ENCODE measurements at regions not wholly inside any gene's neighbourhood (a gene's known extent, or its start where the extent isn't known, plus 50 kb on each side); places are given as distances from the start of the nearest gene placed in this dataset.

- Mint-ChIP-seq H3K36me3 (ENCODE audit: low read depth) (no peaks in the 10 kb centered on the region), H3K27me3 (ENCODE audit: insufficient read depth) (no peaks in the 10 kb centered on the region; the same call in 1 of the 2 replicates), H3K4me1 (ENCODE audit: low read depth) (no peaks in the 10 kb centered on the region; the same call in 1 of the 2 replicates), H3K4me3 (no peak overlapping the region), H3K27ac (no peak overlapping the region), H3K9me3 (no peaks in the 10 kb centered on the region; the same call in 1 of the 2 replicates)
- TF ChIP-seq CTCF (IDR thresholded peaks at IDR 0.05) = no peak
- DNase-seq = no peak
Observed at GRCh38 chr7:46802479-46802878, 779.4 kb downstream of the TNS3 start.

GRCh38 chr7:46791188-46791587 is 790.7 kb downstream of the TNS3 start:
- Mint-ChIP-seq H3K4me1 (ENCODE audit: low read depth) (peaks cover 6% of the 10 kb centered on the region), H3K36me3 (ENCODE audit: low read depth) (no peaks in the 10 kb centered on the region), H3K9me3 (no peaks in the 10 kb centered on the region), H3K4me3 (no peak overlapping the region), H3K27me3 (ENCODE audit: insufficient read depth) (peaks cover 2% of the 10 kb centered on the region; the same call in 1 of the 2 replicates), H3K27ac (no peak overlapping the region)
- DNase-seq = no peak
- TF ChIP-seq CTCF (IDR thresholded peaks at IDR 0.05) = no peak

- Mint-ChIP-seq H3K4me1 (ENCODE audit: low read depth) (peaks cover 19% of the 10 kb centered on the region), H3K27me3 (ENCODE audit: insufficient read depth) (no peaks in the 10 kb centered on the region), H3K27ac (no peak overlapping the region), H3K9me3 (no peaks in the 10 kb centered on the region), H3K36me3 (ENCODE audit: low read depth) (no peaks in the 10 kb centered on the region), H3K4me3 (no peak overlapping the region)
- TF ChIP-seq CTCF (IDR thresholded peaks at IDR 0.05) = no peak
- no peak for DNase-seq
Observed at GRCh38 chr7:46786995-46787394, 794.9 kb downstream of the TNS3 start.

GRCh38 chr7:46786221-46786954 is 795.5 kb downstream of the TNS3 start:
- no peak overlapping the region for H3K27ac Mint-ChIP-seq
- H3K4me3 Mint-ChIP-seq = no peak overlapping the region
- peaks cover 19% of the 10 kb centered on the region for H3K4me1 Mint-ChIP-seq (ENCODE audit: low read depth)
- DNase-seq = peak; percentile 42
- H3K27me3 Mint-ChIP-seq (ENCODE audit: insufficient read depth) = no peaks in the 10 kb centered on the region
- peak; percentile 27; the same call in 1 of the 2 replicates for TF ChIP-seq CTCF (IDR thresholded peaks at IDR 0.05)
- H3K9me3 Mint-ChIP-seq = no peaks in the 10 kb centered on the region
- no peaks in the 10 kb centered on the region for H3K36me3 Mint-ChIP-seq (ENCODE audit: low read depth)

- Mint-ChIP-seq H3K27ac (no peak overlapping the region), H3K36me3 (ENCODE audit: low read depth) (no peaks in the 10 kb centered on the region; the same call in 1 of the 2 replicates), H3K9me3 (peaks cover 4% of the 10 kb centered on the region; the same call in 1 of the 2 replicates), H3K4me1 (ENCODE audit: low read depth) (peaks cover 19% of the 10 kb centered on the region), H3K27me3 (ENCODE audit: insufficient read depth) (no peaks in the 10 kb centered on the region), H3K4me3 (no peak overlapping the region)
- DNase-seq = peak; percentile 70
- no peak for TF ChIP-seq CTCF (IDR thresholded peaks at IDR 0.05)
Observed at GRCh38 chr7:46784732-46785131, 797.2 kb downstream of the TNS3 start.
